ENCODE measurements at regions not wholly inside any gene's neighbourhood (a gene's known extent, or its start where the extent isn't known, plus 50 kb on each side); places are given as distances from the start of the nearest gene placed in this dataset.

GRCh38 chr14:37816135-37816534, 220.7 kb downstream of the TTC6 start:
- TF ChIP-seq CTCF (IDR thresholded peaks at IDR 0.05) (no peak), POLR2A (IDR thresholded peaks at IDR 0.05) (no peak), POLR2AphosphoS5 (IDR thresholded peaks at IDR 0.05) (no peak), EP300 (IDR thresholded peaks at IDR 0.05) (no peak)
